ENCODE measurements at regions not wholly inside any gene's neighbourhood (a gene's known extent, or its start where the extent isn't known, plus 50 kb on each side); places are given as distances from the start of the nearest gene placed in this dataset.

- ChIA-PET CTCF (no interaction called here), POLR2A (no interaction called here)
- no peak overlapping the region for H3K27ac Mint-ChIP-seq
- Histone ChIP-seq H4K20me1 (ENCODE audit: control insufficient read depth, insufficient read depth, low read length, poor library complexity, severe bottlenecking) (no peaks in the 10 kb centered on the region), H3K9me3 (ENCODE audit: control extremely low read depth in 1 of 3, control insufficient read depth in 2 of 3, insufficient read depth in 1 of 3, low read length in 2 of 3) (no peaks in the 10 kb centered on the region), H3K36me3 (replicated peaks in 1 of 2; ENCODE audit: control extremely low read depth in 1 of 2, control insufficient read depth in 1 of 2, extremely low read depth in 1 of 2, insufficient read depth in 2 of 2, low read length in 1 of 2) (no peaks in the 10 kb centered on the region), H3K9ac (ENCODE audit: low read length) (no peak overlapping the region), H3K27ac (ENCODE audit: low read length in 2 of 2) (no peak overlapping the region), H2AFZ (ENCODE audit: insufficient read depth, low read depth, low read length, poor library complexity, severe bottlenecking) (no peak overlapping the region), H3K27me3 (replicated peaks in 1 of 4; ENCODE audit: control extremely low read depth in 1 of 4, control insufficient read depth in 3 of 4, insufficient read depth in 4 of 4, low read length in 3 of 4) (peaks cover 0 to 14% (median 5%) of the 10 kb centered on the region in 4 experiments), H3K4me2 (replicated peaks; ENCODE audit: low read depth, low read length, poor library complexity, severe bottlenecking) (no peak overlapping the region), H3K4me3 (ENCODE audit: control extremely low read depth in 1 of 5, extremely low read depth in 1 of 5, insufficient read depth in 1 of 5, low read depth in 2 of 5, low read length in 4 of 5) (no peak overlapping the region), H3K4me1 (ENCODE audit: control insufficient read depth in 2 of 2, insufficient read depth in 2 of 2, low read length in 2 of 2) (peaks cover 0 to 1% of the 10 kb centered on the region in 2 donors), H3K79me2 (ENCODE audit: control insufficient read depth, insufficient read depth, low read length) (no peaks in the 10 kb centered on the region)
- peaks cover 2% of the 10 kb centered on the region for H3K4me1 Mint-ChIP-seq
- TF ChIP-seq EZH2 (IDR thresholded peaks at IDR 0.05; ENCODE audit: borderline replicate concordance, insufficient read depth, low read depth, low read length, poor library complexity, severe bottlenecking): no peak
- TF ChIP-seq CTCF (IDR thresholded peaks at IDR 0.05): no peak
- H3K4me3 Mint-ChIP-seq: no peak overlapping the region
- intact Hi-C loops (cut with micrococcal nuclease): no loop called here
- H3K27me3 Mint-ChIP-seq: peaks cover 37% of the 10 kb centered on the region
- ATAC-seq (ENCODE audit: low read depth) (no peak), DNase-seq (no peak)
- WGBS (ENCODE audit: insufficient coverage): 83% methylated on average over 12 of the region's 12 CpGs
- no peaks in the 10 kb centered on the region for H3K9me3 Mint-ChIP-seq (ENCODE audit: insufficient read depth)
Measured at GRCh38 chr1:25051906-25052305, 121.8 kb upstream of the RUNX3 start.

GRCh38 chr1:25051504-25051903 is 121.4 kb upstream of the RUNX3 start:
- H3K27ac ChIP-seq (ENCODE audit: low read length in 2 of 2): no peak overlapping the region
- Mint-ChIP-seq H3K4me3 (no peak overlapping the region), H3K4me1 (peaks cover 6% of the 10 kb centered on the region), H3K27me3 (peaks cover 37% of the 10 kb centered on the region), H3K27ac (no peak overlapping the region), H3K9me3 (ENCODE audit: insufficient read depth) (no peaks in the 10 kb centered on the region)
- no peak for ATAC-seq (ENCODE audit: low read depth)
- H3K4me1 ChIP-seq (ENCODE audit: control insufficient read depth in 2 of 2, insufficient read depth in 2 of 2, low read length in 2 of 2): peaks cover 2 to 5% of the 10 kb centered on the region in 2 donors
- no peaks in the 10 kb centered on the region for H3K9me3 ChIP-seq (ENCODE audit: control extremely low read depth in 1 of 3, control insufficient read depth in 2 of 3, insufficient read depth in 1 of 3, low read length in 2 of 3)
- no peaks in the 10 kb centered on the region for H4K20me1 ChIP-seq (ENCODE audit: control insufficient read depth, insufficient read depth, low read length, poor library complexity, severe bottlenecking)
- H3K79me2 ChIP-seq (ENCODE audit: control insufficient read depth, insufficient read depth, low read length): no peaks in the 10 kb centered on the region
- WGBS (ENCODE audit: insufficient coverage): 100% methylated on average over 2 of the region's 6 CpGs
- H3K27me3 ChIP-seq (replicated peaks in 1 of 4; ENCODE audit: control extremely low read depth in 1 of 4, control insufficient read depth in 3 of 4, insufficient read depth in 4 of 4, low read length in 3 of 4): peaks cover 0 to 14% (median 5%) of the 10 kb centered on the region in 4 experiments
- H2AFZ ChIP-seq (ENCODE audit: insufficient read depth, low read depth, low read length, poor library complexity, severe bottlenecking): no peak overlapping the region
- TF ChIP-seq CTCF (IDR thresholded peaks at IDR 0.05): no peak
- no peak for TF ChIP-seq EZH2 (IDR thresholded peaks at IDR 0.05; ENCODE audit: borderline replicate concordance, insufficient read depth, low read depth, low read length, poor library complexity, severe bottlenecking)
- CTCF ChIA-PET: no interaction called here
- H3K4me2 ChIP-seq (replicated peaks; ENCODE audit: low read depth, low read length, poor library complexity, severe bottlenecking): no peak overlapping the region
- no peak overlapping the region for H3K4me3 ChIP-seq (ENCODE audit: control extremely low read depth in 1 of 5, extremely low read depth in 1 of 5, insufficient read depth in 1 of 5, low read depth in 2 of 5, low read length in 4 of 5)
- POLR2A ChIA-PET: no interaction called here
- no peaks in the 10 kb centered on the region for H3K36me3 ChIP-seq (replicated peaks in 1 of 2; ENCODE audit: control extremely low read depth in 1 of 2, control insufficient read depth in 1 of 2, extremely low read depth in 1 of 2, insufficient read depth in 2 of 2, low read length in 1 of 2)
- no peak for DNase-seq
- H3K9ac ChIP-seq (ENCODE audit: low read length): no peak overlapping the region
- intact Hi-C loops (cut with micrococcal nuclease): no loop called here
